ENCODE measurements at regions not wholly inside any gene's neighbourhood (a gene's known extent, or its start where the extent isn't known, plus 50 kb on each side); places are given as distances from the start of the nearest gene placed in this dataset.

- Histone ChIP-seq H3K36me3 (no peaks in the 10 kb centered on the region), H3K4me3 (no peak overlapping the region), H3K4me1 (no peaks in the 10 kb centered on the region), H3K27ac (no peak overlapping the region), H3K9me3 (peaks cover 0 to 15% (median 5%) of the 10 kb centered on the region in 8 donors), H3K27me3 (replicated peaks in 1 of 7) (peaks cover 0 to 30% (median 3%) of the 10 kb centered on the region in 7 donors)
- TF ChIP-seq CTCF (IDR thresholded peaks at IDR 0.05 in 8 of 11, conservative IDR thresholded peaks at IDR 0.05 in 3 of 11), result no peak
- TF ChIP-seq POLR2AphosphoS5 (IDR thresholded peaks at IDR 0.05), result no peak
- TF ChIP-seq POLR2A (IDR thresholded peaks at IDR 0.05), result no peak
- 83 to 88% (median 87%) methylated on average over 8 of the region's 8 CpGs for WGBS, 5 donors
- no peak for DNase-seq
- intact Hi-C loops (cut with DNase I; ENCODE audit: low total_unique reads), result no loop called here
Measured at GRCh38 chr6:40302856-40303454, 284.2 kb downstream of the LRFN2 start.

GRCh38 chr6:40299681-40300080, 287.5 kb downstream of the LRFN2 start:
- peaks cover 0 to 25% (median 0%) of the 10 kb centered on the region in 7 donors for H3K27me3 ChIP-seq (replicated peaks in 1 of 7)
- H3K9me3 ChIP-seq, result peaks cover 0 to 14% (median 6%) of the 10 kb centered on the region in 8 donors
- no peaks in the 10 kb centered on the region for H3K36me3 ChIP-seq
- TF ChIP-seq POLR2A (IDR thresholded peaks at IDR 0.05) (no peak), POLR2AphosphoS5 (IDR thresholded peaks at IDR 0.05) (no peak), CTCF (IDR thresholded peaks at IDR 0.05 in 8 of 11, conservative IDR thresholded peaks at IDR 0.05 in 3 of 11) (no peak)
- 88 to 96% (median 89%) methylated on average over 6 of the region's 6 CpGs for WGBS, 5 donors
- intact Hi-C loops (cut with DNase I; ENCODE audit: low total_unique reads), result no loop called here
- H3K4me1 ChIP-seq, result no peaks in the 10 kb centered on the region
- no peak overlapping the region for H3K4me3 ChIP-seq
- no peak for DNase-seq
- no peak overlapping the region for H3K27ac ChIP-seq

- 79 to 93% (median 90%) methylated on average over 2 of the region's 2 CpGs for WGBS, 5 donors
- no peak for DNase-seq
- intact Hi-C loops (cut with DNase I; ENCODE audit: low total_unique reads), result no loop called here
Measured at GRCh38 chr6:40298207-40298606, 289.0 kb downstream of the LRFN2 start.

More at GRCh38 chr6:40298207-40298606, 289.0 kb downstream of the LRFN2 start:
- Histone ChIP-seq H3K27me3 (replicated peaks in 1 of 7) (peaks cover 0 to 34% (median 0%) of the 10 kb centered on the region in 7 donors), H3K9me3 (peaks cover 0 to 14% (median 6%) of the 10 kb centered on the region in 8 donors), H3K27ac (no peak overlapping the region), H3K4me1 (no peaks in the 10 kb centered on the region), H3K36me3 (no peaks in the 10 kb centered on the region), H3K4me3 (no peak overlapping the region)
- TF ChIP-seq POLR2A (IDR thresholded peaks at IDR 0.05), result no peak
- TF ChIP-seq POLR2AphosphoS5 (IDR thresholded peaks at IDR 0.05), result no peak
- no peak for TF ChIP-seq CTCF (IDR thresholded peaks at IDR 0.05 in 8 of 11, conservative IDR thresholded peaks at IDR 0.05 in 3 of 11)
